SK-N-SH treated with all-trans-retinoic acid at 6 μM for 48 hours (cell line): ENCODE measurements at regions not wholly inside any gene's neighbourhood (a gene's known extent, or its start where the extent isn't known, plus 50 kb on each side); places are given as distances from the start of the nearest gene placed in this dataset.

Source experiments
- CSRNP3 ChIP-seq: fragments of 250-450 bp; sonication (Bioruptor Pico); IDR thresholded peaks from 2 replicates; pipeline ENCODE4 v1.5.1; 2021; ENCODE audit warnings: mild to moderate bottlenecking, moderate library complexity
- ESRRG ChIP-seq: fragments of 250-450 bp; sonication (Bioruptor Pico); IDR thresholded peaks from 2 replicates; pipeline ENCODE4 v1.6.1; 2021; ENCODE audit warnings: mild to moderate bottlenecking
- GLIS3 ChIP-seq: fragments of 250-450 bp; sonication (Bioruptor Pico); IDR thresholded peaks from 2 replicates; pipeline ENCODE4 v1.5.0; 2020; ENCODE audit warnings: mild to moderate bottlenecking, moderate library complexity
- PATZ1 ChIP-seq: fragments of 250-450 bp; sonication (Bioruptor Pico); IDR thresholded peaks from 2 replicates; pipeline ENCODE4 v1.8.0; 2020; ENCODE audit warnings: mild to moderate bottlenecking, moderate library complexity, borderline replicate concordance
- POU6F1 ChIP-seq: fragments of 250-450 bp; sonication (Bioruptor Pico); IDR thresholded peaks from 2 replicates; pipeline ENCODE4 v1.8.0; 2021; ENCODE audit warnings: low read depth, mild to moderate bottlenecking, moderate library complexity, borderline replicate concordance
- TCF4 ChIP-seq: fragments of 250-450 bp; sonication (Bioruptor Pico); IDR thresholded peaks from 2 replicates; pipeline ENCODE4 v1.8.0; 2021; ENCODE audit warnings: mild to moderate bottlenecking, moderate library complexity, borderline replicate concordance

GRCh38 chr6:80610846-80611245, 504.4 kb downstream of the BCKDHB start:
- TF ChIP-seq ESRRG (no peak), PATZ1 (no peak), CSRNP3 (CRISPR knock-in tag) (no peak), POU6F1 (CRISPR knock-in tag) (no peak), TCF4 (no peak), GLIS3 (CRISPR knock-in tag) (no peak)
